ENCODE measurements at regions not wholly inside any gene's neighbourhood (a gene's known extent, or its start where the extent isn't known, plus 50 kb on each side); places are given as distances from the start of the nearest gene placed in this dataset.
"Not testable (repeated sequence)": the region's sequence is repeated elsewhere in the genome, so short reads cannot be mapped to it uniquely, and the experiment has no call there.

DNA sequence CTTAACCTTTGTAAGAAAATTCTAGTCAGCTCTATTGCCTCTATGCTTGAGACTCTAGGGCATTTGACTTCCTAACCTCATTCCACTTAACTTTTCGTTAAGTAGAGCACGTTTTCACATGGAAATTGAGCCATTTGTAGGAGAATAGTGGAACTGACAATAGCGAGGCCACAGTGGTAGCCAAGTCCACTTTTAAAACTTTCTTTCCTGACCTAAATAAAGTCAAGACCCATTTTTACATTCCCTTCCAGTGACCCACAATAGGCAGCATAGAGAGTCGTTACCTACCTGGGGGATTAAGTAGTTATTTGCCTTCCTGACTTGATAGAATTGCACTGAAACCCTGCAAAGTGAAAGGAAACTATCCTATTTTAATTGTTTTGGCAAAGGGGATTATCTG, 386.0 kb upstream of the NECTIN3 start:
- no peak for DNase-seq (ENCODE audit: low read depth)

DNA sequence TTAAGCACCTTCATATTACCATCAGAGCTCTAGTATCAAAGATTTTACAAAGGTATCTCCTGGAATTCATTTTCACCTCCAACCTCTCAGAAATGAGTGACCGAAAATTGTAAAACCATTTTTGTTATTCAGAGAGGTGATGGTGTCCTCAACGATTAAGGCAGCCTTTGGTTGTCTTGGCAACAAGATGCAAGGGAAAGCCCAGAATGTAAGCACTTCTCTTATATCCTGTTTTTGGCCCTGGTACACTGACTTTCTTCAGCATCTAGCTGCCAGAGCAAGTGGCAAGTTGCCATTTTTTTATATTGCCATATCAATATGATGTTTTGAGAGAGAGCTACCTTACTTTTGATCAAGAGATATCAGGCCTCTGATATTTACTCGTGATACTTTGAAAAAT, 384.9 kb upstream of the NECTIN3 start:
- no peak for DNase-seq (ENCODE audit: low read depth)

DNA sequence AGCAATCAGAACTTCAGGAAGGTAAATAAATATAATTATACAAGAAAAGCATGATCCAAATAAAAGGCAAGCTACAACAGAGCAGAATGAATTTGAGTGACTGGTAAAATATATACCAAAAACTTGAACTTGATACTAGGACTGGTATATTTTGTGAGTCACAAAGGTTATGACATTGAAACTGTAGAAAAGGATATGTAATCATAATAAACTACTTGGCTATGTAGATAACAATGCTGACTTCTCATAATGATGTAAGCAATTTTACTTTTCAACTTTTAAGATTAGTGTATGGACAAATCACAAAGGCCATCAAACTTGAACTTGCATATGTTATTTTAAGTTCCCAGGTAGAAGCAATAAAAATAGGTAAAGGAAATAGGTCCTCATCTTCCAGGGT, 384.5 kb upstream of the NECTIN3 start:
- DNase-seq (ENCODE audit: low read depth): no peak

DNA sequence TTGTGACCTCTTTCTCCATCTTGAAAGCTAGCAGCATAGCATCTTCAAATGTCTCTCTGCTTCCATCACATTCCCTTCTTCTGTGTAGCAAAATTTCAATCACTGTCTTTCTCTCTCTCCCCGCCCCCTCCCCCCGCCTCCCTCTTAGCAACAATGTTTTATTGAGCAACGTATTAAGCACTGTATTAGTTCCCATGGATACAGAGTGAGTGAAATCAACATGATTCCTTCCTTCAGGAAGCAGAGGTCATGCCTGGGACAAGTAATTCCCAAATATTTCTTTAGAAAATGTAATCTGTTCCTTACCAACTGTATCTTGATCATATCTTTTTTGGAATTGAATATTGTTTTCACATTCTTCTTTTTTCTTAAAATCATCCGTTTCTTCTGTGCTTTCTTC, 373.7 kb upstream of the NECTIN3 start:
- DNase-seq (ENCODE audit: low read depth): no peak

DNA sequence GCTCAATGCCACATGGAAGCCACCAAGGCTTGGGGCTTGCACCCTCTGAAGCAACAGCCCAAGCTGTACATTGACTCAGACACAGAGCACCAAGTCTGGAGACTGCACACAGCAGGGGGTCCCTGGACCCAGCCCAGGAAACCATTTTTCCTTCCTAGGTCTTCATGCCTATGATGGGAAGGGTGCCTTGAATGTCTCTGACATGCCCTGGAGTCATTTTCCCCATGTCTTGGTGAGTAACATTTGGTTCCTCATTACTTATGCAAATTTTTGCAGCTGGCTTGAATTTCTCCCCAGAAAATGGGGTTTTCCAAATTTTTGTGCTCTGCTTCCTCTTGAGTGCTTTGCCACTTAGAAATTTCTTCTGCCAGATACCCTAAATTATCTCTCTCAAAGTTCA, 367.3 kb upstream of the NECTIN3 start:
- DNase-seq (ENCODE audit: low read depth): not testable (repeated sequence)

DNA sequence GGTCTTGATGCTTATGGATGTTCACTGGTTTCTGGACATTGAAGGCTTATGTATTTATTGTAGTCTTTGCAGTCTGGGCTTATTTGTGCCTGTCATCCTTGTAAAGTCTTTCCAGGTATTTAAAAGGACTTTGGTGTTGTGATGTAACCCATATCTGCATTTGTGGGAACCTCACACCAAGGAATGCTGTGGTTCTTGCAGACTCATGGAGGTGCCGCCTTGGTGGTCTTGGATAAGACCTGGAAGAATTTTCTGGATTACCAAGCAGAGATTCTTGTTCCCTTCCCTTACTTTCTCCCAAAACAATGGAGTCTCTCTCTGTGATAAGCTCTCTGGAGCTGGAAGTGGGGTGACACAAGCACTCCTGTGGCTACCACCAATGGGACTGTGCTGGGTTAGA, 363.5 kb upstream of the NECTIN3 start:
- DNase-seq (ENCODE audit: low read depth): no peak

DNA sequence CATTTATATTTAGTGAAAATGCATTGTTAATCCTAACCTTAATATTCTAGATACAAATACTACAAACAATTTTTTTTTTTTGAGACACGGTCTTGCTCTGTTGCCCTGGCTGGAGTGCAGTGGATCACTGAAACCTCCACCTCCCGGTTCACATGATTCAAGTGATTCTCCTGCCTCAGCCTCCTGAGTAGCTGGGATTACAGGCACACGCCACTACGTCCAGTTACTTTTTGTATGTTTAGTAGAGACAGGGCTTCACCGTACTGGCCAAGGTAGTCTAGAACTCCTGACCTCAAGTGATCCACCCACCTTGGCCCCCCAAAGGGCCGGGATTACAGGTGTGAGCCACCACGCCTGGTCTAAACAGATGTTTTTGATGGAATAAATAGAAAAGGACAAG, 361.5 kb upstream of the NECTIN3 start:
- DNase-seq (ENCODE audit: low read depth): no peak

DNA sequence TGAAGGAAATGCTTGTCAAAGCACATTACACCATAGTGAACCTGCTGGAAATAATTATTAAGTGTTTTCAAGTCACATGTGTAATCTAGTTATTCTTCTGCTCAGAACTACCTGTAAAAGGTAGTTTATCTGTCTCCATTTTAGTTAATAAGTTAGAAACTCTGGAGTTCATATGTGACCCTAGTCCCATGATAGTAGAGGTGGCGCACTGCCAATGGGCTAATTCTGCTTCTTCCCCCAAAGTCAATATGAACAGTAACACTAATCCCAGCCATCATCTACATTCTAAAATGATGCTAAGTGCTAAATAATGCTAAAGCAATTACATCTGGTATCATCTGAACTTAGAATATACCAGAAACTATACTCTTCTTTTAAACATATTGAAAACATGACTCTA, 361.0 kb upstream of the NECTIN3 start:
- DNase-seq (ENCODE audit: low read depth): no peak

DNA sequence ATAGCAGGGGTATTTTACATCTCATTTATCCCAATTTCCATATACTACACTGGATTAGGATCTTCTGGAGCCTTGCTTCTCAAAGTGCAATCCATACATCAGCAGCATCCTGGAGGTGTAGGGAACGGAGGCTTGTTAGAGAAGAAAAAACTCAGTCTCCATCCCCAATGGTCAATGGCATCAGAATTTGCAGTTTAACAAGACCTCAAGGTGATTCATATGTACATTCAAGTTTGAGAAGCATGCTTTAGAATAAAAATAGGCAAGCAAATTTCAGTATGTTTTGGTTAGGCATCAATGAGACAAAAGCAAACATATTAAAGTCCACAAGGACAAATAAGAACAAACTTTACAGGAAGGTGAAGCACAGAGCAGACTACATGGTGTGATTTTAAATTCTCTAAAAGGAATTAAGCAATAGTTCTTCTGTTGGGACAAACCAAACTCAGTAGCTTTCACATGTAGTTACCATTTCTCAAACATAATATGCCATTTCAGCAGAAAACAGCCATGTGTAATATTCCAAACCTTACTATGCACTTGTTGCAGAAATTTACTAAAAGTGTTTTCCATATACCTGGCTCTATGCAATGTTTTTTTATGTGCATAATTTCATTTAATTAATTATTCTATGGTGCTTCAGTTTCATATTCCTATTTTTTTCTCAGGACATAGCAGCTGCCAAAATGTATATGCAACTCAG, 360.3 kb upstream of the NECTIN3 start:
- no peak for DNase-seq (ENCODE audit: low read depth)

DNA sequence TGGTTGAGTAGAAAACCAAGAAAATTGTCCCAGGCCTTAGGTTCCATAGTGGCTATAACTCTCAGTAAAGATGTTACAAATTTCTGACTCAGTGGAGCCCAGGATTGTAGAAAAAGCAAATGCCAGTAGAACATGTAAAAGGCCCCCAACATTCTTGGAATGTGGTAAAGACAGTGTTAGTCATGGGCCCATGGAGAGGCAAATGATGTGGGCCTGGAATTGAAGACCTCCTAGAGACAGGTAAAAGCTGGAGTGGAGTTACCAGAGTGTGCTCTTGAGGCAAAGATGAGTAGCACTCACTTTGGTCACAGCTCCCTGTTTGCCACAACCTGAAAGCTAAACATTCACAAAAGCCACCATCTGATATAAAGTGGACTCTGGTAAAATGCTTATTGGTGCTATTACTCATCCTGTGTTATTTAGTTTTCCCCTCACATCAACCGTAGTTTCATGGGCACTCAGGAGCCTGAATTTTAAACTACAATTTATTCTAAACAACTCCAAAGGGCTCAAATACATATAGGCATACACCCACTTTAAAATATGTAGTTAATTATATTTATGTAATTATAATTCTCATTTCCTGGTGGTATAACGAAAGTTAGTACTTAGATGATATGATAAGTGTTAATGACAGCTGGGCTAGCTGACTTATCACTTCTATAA, 359.6 kb upstream of the NECTIN3 start:
- DNase-seq (ENCODE audit: low read depth): no peak

DNA sequence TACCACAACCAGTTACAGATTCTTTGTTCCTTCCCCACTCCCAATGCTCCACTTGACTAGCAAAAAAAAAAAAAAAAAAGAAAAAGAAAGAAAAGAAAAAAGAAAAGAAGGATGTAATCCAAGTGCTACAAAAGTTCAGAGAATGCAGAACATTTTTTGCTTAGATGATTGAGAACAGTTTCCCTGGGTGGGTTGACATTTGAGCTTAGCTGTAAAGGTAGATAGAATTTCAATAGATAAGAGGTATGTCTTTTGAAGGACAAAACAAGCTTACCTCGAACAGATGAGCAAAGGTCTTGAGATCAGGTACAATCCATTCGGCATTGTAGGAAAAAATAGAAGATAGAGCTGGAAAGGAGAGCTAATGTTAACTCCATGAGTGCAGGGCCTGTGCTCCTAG, 344.6 kb upstream of the NECTIN3 start:
- no peak for DNase-seq (ENCODE audit: low read depth)

DNA sequence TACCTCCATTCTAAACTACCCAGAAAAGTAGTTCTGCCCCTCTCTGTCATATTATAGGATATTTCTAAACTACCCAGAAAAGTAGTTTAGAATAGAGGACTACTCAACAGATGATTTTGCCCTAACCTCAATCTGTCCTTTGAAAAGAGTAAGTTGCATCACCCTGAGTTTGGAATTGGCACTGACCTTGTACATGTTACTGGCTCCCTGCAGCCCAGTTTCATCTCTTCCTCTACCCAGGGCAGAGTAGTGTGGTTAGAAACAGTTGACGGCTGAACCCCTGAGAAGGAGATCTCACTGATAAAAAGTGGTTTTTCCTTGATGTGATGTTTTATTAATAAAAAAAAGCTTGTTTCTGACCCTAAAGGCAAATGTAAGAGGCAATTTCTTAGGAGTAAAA, 340.5 kb upstream of the NECTIN3 start:
- DNase-seq (ENCODE audit: low read depth): no peak

DNA sequence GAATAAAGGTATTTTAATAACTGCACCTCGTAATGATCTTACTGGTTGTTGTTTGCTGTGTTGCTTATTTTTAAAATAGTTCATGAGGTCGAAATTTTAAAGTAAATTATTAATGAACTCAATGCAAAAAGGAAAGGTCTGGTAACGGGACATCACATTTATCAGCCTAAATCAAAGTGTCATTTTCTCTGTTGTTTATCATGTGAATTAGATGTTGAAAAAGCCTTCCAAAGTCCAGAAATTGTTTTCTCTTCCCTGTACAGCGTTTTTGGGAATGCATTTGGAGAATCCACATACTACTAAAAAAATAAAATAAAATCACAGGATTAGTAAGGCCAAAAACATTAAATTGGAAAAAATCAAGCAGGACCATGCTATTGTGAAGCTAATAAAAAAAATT, 339.2 kb upstream of the NECTIN3 start:
- DNase-seq (ENCODE audit: low read depth): no peak

DNA sequence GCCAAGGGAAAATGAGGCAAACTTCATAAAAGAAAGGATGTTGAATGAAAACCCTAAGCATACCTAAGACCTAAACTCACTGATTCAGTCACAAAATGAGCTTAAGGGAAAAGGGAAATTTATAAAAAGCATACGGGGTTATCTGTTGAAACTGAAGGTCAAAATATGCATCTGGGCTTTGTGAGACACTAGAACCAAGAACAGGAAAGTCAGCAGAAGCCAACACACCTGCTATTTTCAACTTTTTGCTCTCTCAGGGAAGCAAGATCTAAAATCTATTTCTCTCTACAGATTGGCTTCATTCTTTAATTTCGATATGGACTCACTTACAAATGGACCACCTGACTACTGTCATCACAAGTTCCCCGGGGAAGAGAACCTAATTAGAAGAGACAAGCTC, 338.6 kb upstream of the NECTIN3 start:
- no peak for DNase-seq (ENCODE audit: low read depth)

DNA sequence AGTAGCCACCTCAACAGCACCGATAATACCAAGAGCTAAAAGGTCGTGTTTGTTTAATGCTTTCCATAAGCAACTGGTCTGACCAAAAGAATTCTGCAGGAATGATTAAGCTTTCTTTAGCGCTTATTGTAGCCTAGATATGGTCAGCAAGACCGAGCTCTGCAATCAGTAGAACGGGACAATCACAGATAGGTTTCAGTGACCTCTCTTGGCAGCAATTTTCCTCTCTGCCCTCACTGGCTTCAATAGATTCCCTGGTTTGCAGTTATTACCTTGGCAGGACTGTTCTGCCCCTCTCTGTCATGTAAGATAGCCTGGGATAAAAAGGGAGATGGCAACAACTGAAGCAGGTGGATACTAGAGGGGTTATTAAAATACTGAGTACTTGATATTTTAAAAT, 337.1 kb upstream of the NECTIN3 start:
- no peak for DNase-seq (ENCODE audit: low read depth)

DNA sequence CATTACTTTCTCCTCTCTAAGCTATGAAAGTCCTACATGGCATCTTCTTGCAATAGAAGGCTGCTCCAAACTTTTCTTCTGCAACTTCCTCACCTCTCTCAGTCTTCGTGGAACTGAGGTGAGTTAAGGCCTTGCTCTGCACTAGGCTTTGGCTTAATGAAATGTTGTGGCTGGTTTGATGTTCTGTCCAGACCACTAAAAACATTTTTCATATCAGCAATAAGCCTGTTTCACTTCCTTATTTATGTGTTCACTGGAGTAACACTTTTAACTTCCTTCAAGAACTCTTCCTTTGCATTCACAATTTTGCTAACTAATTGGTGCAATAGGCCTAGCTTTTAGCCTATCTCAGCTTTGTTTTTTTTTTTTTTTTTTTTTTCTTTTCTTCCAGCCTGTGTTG, 335.3 kb upstream of the NECTIN3 start:
- no peak for DNase-seq (ENCODE audit: low read depth)

DNA sequence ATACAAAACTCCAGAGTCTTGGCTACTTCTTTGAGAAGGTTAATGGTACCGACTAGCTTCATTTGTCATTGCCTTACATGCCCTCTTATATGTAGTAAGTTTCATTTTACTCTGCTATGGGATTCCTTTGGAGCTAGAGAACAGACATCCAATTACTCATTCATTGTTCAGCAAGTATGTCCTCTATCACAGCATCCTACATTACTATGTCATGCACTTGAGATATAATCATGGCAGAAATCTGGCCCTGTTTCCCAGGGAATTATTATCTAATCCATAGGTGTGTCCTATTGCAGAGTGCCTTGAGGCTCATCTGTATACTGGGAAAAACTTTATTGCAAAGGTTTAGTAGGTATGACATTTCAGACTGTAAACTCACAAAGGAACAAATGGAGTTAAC, 333.1 kb upstream of the NECTIN3 start:
- no peak for DNase-seq (ENCODE audit: low read depth)

DNA sequence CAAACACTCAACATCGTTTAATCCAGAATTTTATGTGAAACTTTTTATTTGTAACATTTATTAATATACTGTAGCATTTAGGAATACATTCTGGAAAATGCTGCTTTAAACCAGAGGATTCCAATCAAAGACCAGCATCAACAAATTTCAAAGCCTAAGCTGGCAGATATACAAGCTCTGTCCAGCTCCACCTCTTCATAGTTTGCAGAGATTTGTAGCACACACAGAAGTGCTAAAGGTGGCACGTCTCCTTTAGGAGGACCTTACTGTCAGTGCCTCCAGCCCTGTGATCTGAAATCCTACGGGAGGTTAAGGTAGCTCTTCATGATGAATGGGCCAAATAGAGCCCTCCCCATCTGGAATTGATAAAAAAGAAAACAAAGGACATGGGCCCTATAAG, 329.7 kb upstream of the NECTIN3 start:
- no peak for DNase-seq (ENCODE audit: low read depth)

DNA sequence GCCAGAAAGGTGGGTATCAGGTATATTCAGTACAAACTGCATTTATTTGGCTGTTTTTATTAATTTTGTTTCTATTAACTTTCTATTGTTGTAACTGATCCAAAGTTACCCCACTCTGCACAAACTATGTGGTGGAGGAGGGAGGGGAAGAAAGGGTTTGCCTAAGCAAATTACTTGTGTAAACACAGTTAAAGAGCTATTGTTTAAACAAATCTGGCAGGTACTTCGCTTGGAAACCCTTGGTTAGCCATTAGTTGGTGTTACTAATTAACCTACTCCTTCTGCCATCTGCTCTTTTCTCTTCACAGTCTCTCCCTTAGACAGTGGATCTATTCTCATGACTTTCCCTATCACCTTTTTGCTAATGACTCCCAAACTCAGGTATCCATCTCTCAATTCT, 328.4 kb upstream of the NECTIN3 start:
- no peak for DNase-seq (ENCODE audit: low read depth)

DNA sequence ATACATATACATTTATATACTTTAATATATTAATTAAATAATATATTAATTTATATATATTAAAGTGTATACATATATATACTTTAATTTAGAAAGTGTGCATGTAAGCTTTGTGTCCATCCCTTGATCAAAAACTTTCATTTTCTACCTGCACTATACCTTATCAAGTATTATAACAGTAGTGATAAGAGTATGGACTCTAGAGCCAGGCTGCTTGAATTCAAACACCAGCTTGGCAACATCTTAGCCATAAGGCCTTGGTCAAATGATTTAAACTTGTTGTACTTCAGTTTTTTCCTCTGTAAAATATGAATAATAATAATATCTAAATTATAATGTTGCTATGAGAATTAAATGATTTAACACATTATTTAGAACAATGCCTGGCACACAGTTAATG, 327.6 kb upstream of the NECTIN3 start:
- no peak for DNase-seq (ENCODE audit: low read depth)

DNA sequence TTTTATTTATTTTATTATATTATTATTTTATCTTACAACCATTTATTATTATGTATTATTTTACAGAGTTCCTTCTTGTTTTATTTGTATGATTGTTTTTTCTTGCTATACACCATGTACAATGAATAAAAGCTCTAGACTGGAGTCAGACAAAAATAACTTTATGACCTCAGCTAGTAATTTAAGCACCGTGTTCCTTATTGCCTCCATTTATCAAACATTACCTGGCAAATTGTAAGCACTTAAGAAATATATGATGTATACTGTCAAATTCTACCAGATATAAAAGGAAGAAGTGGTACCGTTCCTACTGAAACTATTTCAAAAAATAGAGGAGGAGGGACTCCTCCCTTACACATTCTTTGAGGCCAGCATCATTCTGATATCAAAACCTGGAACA, 326.9 kb upstream of the NECTIN3 start:
- DNase-seq (ENCODE audit: low read depth): no peak

DNA sequence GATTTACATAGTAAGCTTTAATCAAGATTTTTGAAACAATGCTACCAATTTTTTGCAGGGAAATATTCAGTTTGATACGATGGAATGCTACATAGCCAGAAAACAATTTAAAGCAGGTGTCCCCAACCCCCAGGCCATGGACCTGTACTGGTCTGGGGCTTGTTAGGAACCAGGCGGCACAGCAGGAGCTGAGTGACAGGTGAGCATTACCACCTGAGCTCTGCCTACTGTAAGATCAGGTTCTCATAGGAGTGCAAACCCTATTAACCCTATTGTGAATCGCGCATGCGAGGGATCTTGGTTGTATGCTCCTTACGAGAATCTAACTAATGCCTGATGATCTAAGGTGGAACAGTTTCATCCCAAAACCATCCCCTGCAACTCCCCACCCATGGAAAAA, 322.6 kb upstream of the NECTIN3 start:
- no peak for DNase-seq (ENCODE audit: low read depth)

DNA sequence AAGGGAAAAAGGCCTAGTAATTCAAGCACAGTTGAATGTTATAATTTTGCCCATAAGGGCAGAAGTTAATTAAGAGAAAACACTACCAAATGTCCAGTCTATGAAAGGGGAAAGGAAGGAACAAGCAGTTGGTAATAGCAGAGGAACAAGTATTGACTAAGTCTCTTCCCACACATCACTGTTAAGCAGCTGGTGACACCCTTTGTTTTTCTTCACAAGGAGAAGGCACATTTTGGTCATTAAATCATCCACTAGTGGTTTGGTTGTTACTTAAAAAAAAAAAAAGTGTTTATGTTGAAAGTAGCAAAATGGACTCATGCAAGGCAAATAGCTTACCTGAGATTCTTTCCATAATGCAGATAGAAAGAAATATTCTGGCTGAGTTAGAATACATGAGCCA, 321.4 kb upstream of the NECTIN3 start:
- no peak for DNase-seq (ENCODE audit: low read depth)

DNA sequence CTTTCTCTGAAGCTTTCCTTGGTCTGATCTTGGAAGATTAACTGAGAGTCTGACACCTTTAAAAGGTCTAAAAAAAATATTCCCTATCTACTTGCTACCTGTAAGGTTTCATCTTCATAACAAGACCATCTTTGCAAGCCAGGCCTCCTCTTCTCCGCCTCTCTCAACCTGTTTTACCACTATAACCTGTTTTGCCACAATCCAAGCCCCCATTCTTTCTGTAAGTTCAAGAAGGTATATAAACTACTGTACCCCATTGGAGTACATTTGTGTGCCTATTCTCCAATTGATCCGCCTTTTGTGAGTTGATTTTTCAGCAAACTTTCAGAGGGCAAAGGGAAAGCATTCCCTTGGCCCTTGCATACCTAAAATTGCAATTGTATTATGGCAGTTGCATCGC, 319.3 kb upstream of the NECTIN3 start:
- no peak for DNase-seq (ENCODE audit: low read depth)

All from stimulated activated CD8-positive, alpha-beta memory T cell treated with anti-CD3 and anti-CD28 coated beads, Interleukin-4, amount 100 ng/mL, for 24 hours (primary cell).